GM12874 (cell line): ENCODE measurements at regions not wholly inside any gene's neighbourhood (a gene's known extent, or its start where the extent isn't known, plus 50 kb on each side); places are given as distances from the start of the nearest gene placed in this dataset.

Experiments
- TF ChIP-seq, protein P1 (sequence below): IDR thresholded peaks from 2 replicates; pipeline ENCODE4 v1.5.1; 2011; ENCODE audit warnings: low read depth, mild to moderate bottlenecking, control low read depth, low read length, moderate library complexity; ENCODE audit not compliant: insufficient read depth

DNA sequence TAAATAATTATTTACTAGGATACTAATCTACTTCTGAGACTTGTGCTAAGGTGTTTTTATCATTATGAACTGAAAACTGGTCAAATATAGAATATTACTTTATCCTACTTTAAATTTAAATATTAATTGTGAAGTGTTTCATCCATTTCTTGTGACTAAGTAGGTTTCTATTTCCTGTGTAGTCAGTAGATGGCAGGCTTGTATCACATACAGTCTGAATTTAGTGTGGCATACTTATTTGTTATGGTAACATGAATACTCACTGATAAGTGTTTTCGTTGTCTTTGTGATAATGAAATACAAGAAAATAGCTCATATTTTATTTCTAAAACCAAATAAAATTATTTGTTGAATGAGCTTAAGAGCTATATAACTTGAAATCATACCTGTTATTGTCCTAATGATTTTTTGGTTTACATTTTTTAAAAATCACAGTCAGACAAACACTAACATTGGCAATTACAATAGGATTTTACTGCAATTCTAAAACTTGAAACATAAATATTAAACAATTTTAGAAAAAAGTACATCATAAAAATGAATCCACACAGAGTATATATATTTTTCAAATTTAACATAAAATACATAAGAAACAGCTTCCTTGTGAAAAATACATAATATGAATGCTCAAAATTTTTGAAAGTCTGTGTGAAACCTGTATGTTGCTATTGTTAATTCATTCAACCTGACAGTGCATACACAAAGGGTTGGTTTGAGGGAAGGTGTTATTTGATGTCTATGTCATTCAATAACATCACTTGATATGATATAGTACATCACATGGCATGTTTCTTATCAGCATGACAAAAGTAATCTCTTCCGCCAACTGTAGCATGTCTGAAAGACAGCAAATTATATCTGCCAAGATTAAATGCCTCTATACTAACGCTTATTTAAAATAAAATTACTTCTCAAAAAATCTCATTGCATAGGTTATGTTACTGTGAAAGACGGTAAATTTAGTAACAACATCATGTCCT, 904.8 kb upstream of the PCDH20 start:
- TF ChIP-seq, protein P1, sequence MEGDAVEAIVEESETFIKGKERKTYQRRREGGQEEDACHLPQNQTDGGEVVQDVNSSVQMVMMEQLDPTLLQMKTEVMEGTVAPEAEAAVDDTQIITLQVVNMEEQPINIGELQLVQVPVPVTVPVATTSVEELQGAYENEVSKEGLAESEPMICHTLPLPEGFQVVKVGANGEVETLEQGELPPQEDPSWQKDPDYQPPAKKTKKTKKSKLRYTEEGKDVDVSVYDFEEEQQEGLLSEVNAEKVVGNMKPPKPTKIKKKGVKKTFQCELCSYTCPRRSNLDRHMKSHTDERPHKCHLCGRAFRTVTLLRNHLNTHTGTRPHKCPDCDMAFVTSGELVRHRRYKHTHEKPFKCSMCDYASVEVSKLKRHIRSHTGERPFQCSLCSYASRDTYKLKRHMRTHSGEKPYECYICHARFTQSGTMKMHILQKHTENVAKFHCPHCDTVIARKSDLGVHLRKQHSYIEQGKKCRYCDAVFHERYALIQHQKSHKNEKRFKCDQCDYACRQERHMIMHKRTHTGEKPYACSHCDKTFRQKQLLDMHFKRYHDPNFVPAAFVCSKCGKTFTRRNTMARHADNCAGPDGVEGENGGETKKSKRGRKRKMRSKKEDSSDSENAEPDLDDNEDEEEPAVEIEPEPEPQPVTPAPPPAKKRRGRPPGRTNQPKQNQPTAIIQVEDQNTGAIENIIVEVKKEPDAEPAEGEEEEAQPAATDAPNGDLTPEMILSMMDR: peak; percentile 33; the same call in 1 of the 2 replicates

DNA sequence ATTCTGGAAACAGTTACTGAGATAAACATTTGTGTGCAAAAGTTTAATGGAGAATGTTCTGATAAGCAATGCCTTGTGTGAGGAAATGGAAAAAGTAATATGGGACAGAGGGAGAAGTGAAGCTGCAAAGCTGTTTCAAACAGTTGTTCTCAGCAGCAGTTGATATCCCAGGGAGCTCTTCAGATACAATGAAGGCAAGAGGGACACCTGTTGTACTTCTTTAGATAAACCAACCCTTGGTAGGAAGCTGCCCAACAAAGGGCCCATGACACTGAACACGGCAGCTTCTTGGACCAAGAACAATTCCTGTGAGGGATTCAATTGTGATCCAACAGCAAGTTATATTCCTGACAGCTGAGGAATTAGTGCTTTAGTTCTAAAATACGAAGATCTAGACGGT, 894.3 kb upstream of the PCDH20 start:
- TF ChIP-seq, protein P1: no peak

DNA sequence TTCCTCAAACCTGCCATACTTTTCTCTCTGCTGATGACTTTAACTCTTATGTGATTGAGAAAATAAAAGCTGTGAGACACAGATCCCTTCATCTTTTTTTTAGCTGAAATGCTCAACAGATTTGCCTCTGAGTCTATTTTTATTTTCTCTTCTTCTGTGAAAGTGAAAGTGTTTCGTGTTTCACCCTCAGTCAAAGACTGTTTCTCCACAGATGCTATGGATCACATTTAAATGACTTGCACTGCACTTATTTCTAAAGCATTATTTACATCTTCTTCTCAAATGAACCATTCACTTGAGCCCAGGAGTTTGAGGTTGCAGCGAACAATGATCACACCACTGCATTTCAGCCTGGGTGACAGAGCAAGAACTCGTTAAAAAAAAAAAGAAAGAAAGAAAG, 890.1 kb upstream of the PCDH20 start:
- TF ChIP-seq, protein P1: no peak

DNA sequence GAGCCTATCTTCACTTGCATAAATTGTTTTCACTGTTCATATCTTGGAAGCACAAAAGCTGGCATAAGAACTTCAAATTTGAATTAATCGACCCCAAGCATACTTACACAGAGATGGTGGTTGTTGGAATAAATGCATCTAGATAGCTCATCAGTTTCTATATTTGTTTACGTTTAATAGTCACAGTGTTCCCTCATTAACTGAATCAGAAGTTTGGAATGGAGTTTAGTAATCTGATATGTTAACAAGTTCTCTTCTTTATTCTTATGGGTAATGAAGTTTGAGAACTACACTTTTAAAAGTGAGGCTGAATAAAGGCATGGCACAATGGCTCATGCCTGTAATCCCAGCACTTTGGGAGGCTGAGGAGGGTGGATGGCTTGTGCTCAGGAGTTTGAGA, 886.7 kb upstream of the PCDH20 start:
- TF ChIP-seq, protein P1: no peak

DNA sequence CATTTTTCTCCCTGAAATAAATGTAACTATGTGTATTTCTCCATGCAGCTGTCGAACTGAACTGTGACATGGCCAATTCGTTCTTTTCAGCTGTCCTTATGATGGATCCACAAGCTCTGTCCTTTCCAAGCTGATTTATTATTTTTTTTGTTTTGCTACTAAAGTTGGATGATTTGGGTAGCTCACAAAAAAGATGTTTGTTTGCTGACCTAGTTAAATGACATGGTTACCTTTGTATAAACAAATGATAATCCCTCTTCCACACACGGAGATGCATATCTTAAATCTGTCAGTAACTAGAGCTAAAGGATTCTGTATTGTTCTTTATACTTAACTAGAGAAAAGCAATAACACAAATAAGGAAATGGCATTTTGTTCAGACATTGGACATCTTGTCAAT, 884.3 kb upstream of the PCDH20 start:
- TF ChIP-seq, protein P1: no peak

DNA sequence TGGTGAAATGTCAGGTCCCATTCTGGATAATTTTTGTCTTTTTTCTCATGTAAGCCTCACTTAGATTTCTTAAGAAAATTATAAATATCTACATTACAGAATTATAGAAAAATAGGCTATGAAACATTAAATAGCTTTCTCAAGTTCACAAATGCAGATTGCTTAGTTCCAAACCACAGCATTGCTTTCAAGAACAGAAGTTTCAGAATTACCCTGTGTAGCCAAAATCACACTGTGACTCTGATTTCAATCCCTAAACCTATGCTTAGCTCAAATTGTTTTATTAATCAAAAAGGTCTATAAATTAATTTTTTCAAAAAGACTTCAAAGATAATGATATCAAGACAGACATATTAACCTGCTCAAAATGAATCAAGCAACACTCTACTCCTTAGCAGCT, 881.2 kb upstream of the PCDH20 start:
- TF ChIP-seq, protein P1: no peak

DNA sequence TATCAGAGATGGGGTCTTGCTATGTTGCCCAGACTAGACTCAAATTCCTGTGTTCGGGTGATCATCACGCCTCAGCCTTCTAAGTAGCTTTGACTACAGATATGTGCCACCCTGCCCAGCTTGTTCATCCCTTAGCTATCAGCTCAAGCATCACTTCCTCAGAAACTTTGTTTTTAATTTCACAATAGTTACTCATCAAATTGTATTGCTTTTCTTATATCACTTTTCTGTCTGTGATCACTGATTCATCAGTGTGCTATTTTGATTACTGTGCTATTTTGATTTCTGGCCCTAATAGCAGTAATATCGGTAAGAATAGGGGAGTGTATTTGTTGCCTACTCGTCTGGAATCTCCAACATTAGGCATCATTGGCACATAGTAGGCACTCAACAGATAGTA, 878.6 kb upstream of the PCDH20 start:
- TF ChIP-seq, protein P1: no peak
